ENCODE measurements at regions not wholly inside any gene's neighbourhood (a gene's known extent, or its start where the extent isn't known, plus 50 kb on each side); places are given as distances from the start of the nearest gene placed in this dataset.

- Histone ChIP-seq H2AFZ (ENCODE audit: low read length) (no peak overlapping the region), H3K4me1 (ENCODE audit: insufficient read depth, low read length, poor library complexity, severe bottlenecking) (peaks cover 3% of the 10 kb centered on the region), H3K9me3 (ENCODE audit: low read length) (no peaks in the 10 kb centered on the region), H3K9me2 (ENCODE audit: insufficient read depth, low read length) (no peaks in the 10 kb centered on the region), H3K36me3 (ENCODE audit: insufficient read depth, low read length) (no peaks in the 10 kb centered on the region), H3K27ac (ENCODE audit: low read depth, low read length, poor library complexity, severe bottlenecking) (no peak overlapping the region), H3K4me2 (ENCODE audit: low read length) (no peak overlapping the region), H4K20me1 (ENCODE audit: insufficient read depth, low read length) (no peaks in the 10 kb centered on the region), H3K79me2 (ENCODE audit: insufficient read depth, low read depth, low read length) (no peaks in the 10 kb centered on the region), H3K4me3 (ENCODE audit: low read depth, low read length, poor library complexity, severe bottlenecking) (no peak overlapping the region)
- intact Hi-C loops (cut with micrococcal nuclease; ENCODE audit: unreplicated experiment): no loop called here
- ChIA-PET POLR2A (no interaction called here), CTCF (ENCODE audit: unreplicated experiment) (no interaction called here)
- DNase-seq (ENCODE audit: low spot score): no peak
- no TSS peak for BruUV-seq (replicated peaks)
- TF ChIP-seq CTCF (conservative IDR thresholded peaks at IDR 0.05; ENCODE audit: low read length) (no peak), EZH2phosphoT487 (IDR thresholded peaks at IDR 0.05; ENCODE audit: borderline replicate concordance, low read depth, low read length) (no peak)
These were observed 58.3 kb upstream of the RASGRP1 start for GRCh38 chr15:38622908-38623307.

- Histone ChIP-seq H4K20me1 (ENCODE audit: insufficient read depth, low read length) (no peaks in the 10 kb centered on the region), H3K4me3 (ENCODE audit: low read depth, low read length, poor library complexity, severe bottlenecking) (no peak overlapping the region), H3K4me2 (ENCODE audit: low read length) (no peak overlapping the region), H3K79me2 (ENCODE audit: insufficient read depth, low read depth, low read length) (no peaks in the 10 kb centered on the region), H3K27ac (ENCODE audit: low read depth, low read length, poor library complexity, severe bottlenecking) (no peak overlapping the region), H2AFZ (ENCODE audit: low read length) (peak overlapping the region; percentile 27; the same call in 1 of the 2 replicates), H3K4me1 (ENCODE audit: insufficient read depth, low read length, poor library complexity, severe bottlenecking) (peaks cover 3% of the 10 kb centered on the region), H3K9me3 (ENCODE audit: low read length) (no peaks in the 10 kb centered on the region), H3K9me2 (ENCODE audit: insufficient read depth, low read length) (no peaks in the 10 kb centered on the region), H3K36me3 (ENCODE audit: insufficient read depth, low read length) (no peaks in the 10 kb centered on the region)
- no peak for DNase-seq (ENCODE audit: low spot score)
- ChIA-PET CTCF (ENCODE audit: unreplicated experiment) (no interaction called here), POLR2A (interaction anchor here (1.0 to 1.1 kb wide), 3 partner anchors 12 to 27 kb away, joined by 3 to 4 read pairs (median 4); no protein-coding TSS in a partner anchor)
- BruUV-seq (replicated peaks): no TSS peak
- intact Hi-C loops (cut with micrococcal nuclease; ENCODE audit: unreplicated experiment): no loop called here
- TF ChIP-seq EZH2phosphoT487 (IDR thresholded peaks at IDR 0.05; ENCODE audit: borderline replicate concordance, low read depth, low read length) (no peak), CTCF (conservative IDR thresholded peaks at IDR 0.05; ENCODE audit: low read length) (no peak)
These were observed 59.1 kb upstream of the RASGRP1 start for GRCh38 chr15:38623744-38624143.

GRCh38 chr15:38624244-38625205 is 59.9 kb upstream of the RASGRP1 start:
- Histone ChIP-seq H3K4me3 (ENCODE audit: low read depth, low read length, poor library complexity, severe bottlenecking) (no peak overlapping the region), H3K9me3 (ENCODE audit: low read length) (no peaks in the 10 kb centered on the region), H3K79me2 (ENCODE audit: insufficient read depth, low read depth, low read length) (no peaks in the 10 kb centered on the region), H3K4me1 (ENCODE audit: insufficient read depth, low read length, poor library complexity, severe bottlenecking) (peaks cover 3% of the 10 kb centered on the region), H3K4me2 (ENCODE audit: low read length) (no peak overlapping the region), H2AFZ (ENCODE audit: low read length) (peak overlapping the region; percentile 27; the same call in 1 of the 2 replicates), H3K27ac (ENCODE audit: low read depth, low read length, poor library complexity, severe bottlenecking) (no peak overlapping the region), H3K36me3 (ENCODE audit: insufficient read depth, low read length) (no peaks in the 10 kb centered on the region), H3K9me2 (ENCODE audit: insufficient read depth, low read length) (no peaks in the 10 kb centered on the region), H4K20me1 (ENCODE audit: insufficient read depth, low read length) (no peaks in the 10 kb centered on the region)
- CTCF ChIA-PET (ENCODE audit: unreplicated experiment): no interaction called here
- no peak for DNase-seq (ENCODE audit: low spot score)
- intact Hi-C loops (cut with micrococcal nuclease; ENCODE audit: unreplicated experiment): no loop called here
- no peak for TF ChIP-seq CTCF (conservative IDR thresholded peaks at IDR 0.05; ENCODE audit: low read length)
- TF ChIP-seq EZH2phosphoT487 (IDR thresholded peaks at IDR 0.05; ENCODE audit: borderline replicate concordance, low read depth, low read length): no peak
- BruUV-seq (replicated peaks): no TSS peak
- POLR2A ChIA-PET: interaction anchor here (0.7 to 1.7 kb wide), 5 partner anchors 12 to 153 kb away, joined by 3 to 4 read pairs (median 4); no protein-coding TSS in a partner anchor

All from OCI-LY7 (cell line).